GM12891 (cell line): ENCODE measurements at regions not wholly inside any gene's neighbourhood (a gene's known extent, or its start where the extent isn't known, plus 50 kb on each side); places are given as distances from the start of the nearest gene placed in this dataset.

Experiments
- POLR2A ChIP-seq: IDR thresholded peaks from 2 replicates; pipeline ENCODE4 v1.6.1; 2011; ENCODE audit warnings: low read depth, low read length, control low read depth
- POLR2AphosphoS5 ChIP-seq: IDR thresholded peaks from 2 replicates; pipeline ENCODE4 v1.6.1; 2011; ENCODE audit warnings: low read depth, low read length, control low read depth

DNA sequence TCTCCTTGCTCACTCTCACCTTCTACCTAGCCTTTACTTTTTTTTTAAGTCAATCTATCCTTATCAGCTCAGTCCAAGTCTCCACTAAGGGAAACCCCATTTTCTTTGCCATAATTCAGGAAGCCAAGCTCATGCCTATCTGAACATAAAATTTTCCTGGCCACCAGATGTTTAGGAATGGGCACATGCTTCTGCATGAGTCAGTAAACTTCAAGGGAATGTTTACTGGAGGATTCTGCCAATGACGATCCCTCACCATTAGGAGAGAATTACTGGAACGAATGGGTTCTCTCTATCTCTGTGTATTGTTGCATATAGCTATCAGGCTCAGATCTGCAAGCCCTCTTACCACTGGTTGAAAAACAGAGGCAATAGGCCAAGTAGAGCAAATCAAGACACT is 731.7 kb upstream of the ZNF804A start:
- TF ChIP-seq POLR2AphosphoS5 (no peak), POLR2A (no peak)
